HEK293 (cell line): ENCODE measurements at regions not wholly inside any gene's neighbourhood (a gene's known extent, or its start where the extent isn't known, plus 50 kb on each side); places are given as distances from the start of the nearest gene placed in this dataset.

Experiments used
- CTCF ChIA-PET: fragments of 350-600 bp; formaldehyde crosslinking; extraction: SDS; loops from one replicate; lab custom pipeline; 2021; ENCODE audit warnings: antibody characterized with exemption; lab: Yijun Ruan, JAX
- POLR2A ChIA-PET: fragments of 300-600 bp; formaldehyde crosslinking; extraction: SDS; loops from one replicate; lab custom pipeline; 2020; ENCODE audit warnings: antibody characterized with exemption, inconsistent platforms; lab: Yijun Ruan, JAX
- H3K27ac ChIP-seq: fragments of 200-500 bp; sonication (Bioruptor generic); 2 replicates; pipeline ENCODE4 v1.5.1; 2014; ENCODE audit warnings: low read depth, low read length, control low read depth, inconsistent platforms; ENCODE audit errors: extremely low read depth
- H3K36me3 ChIP-seq, 2 experiments: fragments of 200-500 bp in 1 of 2; sonication (Bioruptor generic) in 1 of 2; 1 replicate in 1 of 2; 2 replicates in 1 of 2; pipeline ENCODE4 v1.5.1; 2014 to 2017; ENCODE audit warnings: inconsistent platforms in 2 of 2, low read length in 2 of 2; ENCODE audit not compliant: control insufficient read depth in 2 of 2, insufficient read depth in 1 of 2
- H3K4me1 ChIP-seq: fragments of 200-500 bp; sonication (Bioruptor generic); 2 replicates; pipeline ENCODE4 v1.5.1; 2014; ENCODE audit warnings: mild to moderate bottlenecking, low read length, inconsistent platforms; ENCODE audit not compliant: control insufficient read depth, insufficient read depth
- H3K4me3 ChIP-seq: 2 replicates; pipeline ENCODE4 v1.5.1; 2011; ENCODE audit warnings: low read depth, mild to moderate bottlenecking, control low read depth, low read length, moderate library complexity
- H3K9me3 ChIP-seq: fragments of 200-500 bp; sonication (Bioruptor generic); 2 replicates; pipeline ENCODE4 v1.5.1; 2014; ENCODE audit warnings: low read depth, low read length, inconsistent platforms; ENCODE audit not compliant: control insufficient read depth, insufficient read depth
- INSM2 ChIP-seq: fragments of 450-650 bp; formaldehyde crosslinking; IDR thresholded peaks from 2 replicates; pipeline ENCODE4 v1.5.1; 2016; ENCODE audit warnings: missing biosample characterization, missing genetic modification characterization
- KLF8 ChIP-seq: fragments of 450-650 bp; formaldehyde crosslinking; IDR thresholded peaks from 2 replicates; pipeline ENCODE4 v1.5.1; 2016; ENCODE audit warnings: missing biosample characterization, missing genetic modification characterization
- WT1 ChIP-seq: fragments of 450-650 bp; formaldehyde crosslinking; IDR thresholded peaks from 2 replicates; pipeline ENCODE4 v1.5.1; 2016; ENCODE audit warnings: missing biosample characterization, missing genetic modification characterization
- ZBTB17 ChIP-seq: fragments of 450-650 bp; formaldehyde crosslinking; IDR thresholded peaks from 2 replicates; pipeline ENCODE4 v1.5.1; 2016; ENCODE audit warnings: missing biosample characterization, missing genetic modification characterization
- ZBTB21 ChIP-seq: fragments of 450-650 bp; formaldehyde crosslinking; IDR thresholded peaks from 2 replicates; pipeline ENCODE4 v1.5.1; 2017; ENCODE audit warnings: missing biosample characterization, missing genetic modification characterization
- ZFP41 ChIP-seq: fragments of 450-650 bp; formaldehyde crosslinking; IDR thresholded peaks from 2 replicates; pipeline ENCODE4 v1.5.1; 2016; ENCODE audit warnings: missing biosample characterization, missing genetic modification characterization, borderline replicate concordance
- ZNF112 ChIP-seq: fragments of 450-650 bp; formaldehyde crosslinking; IDR thresholded peaks from 2 replicates; pipeline ENCODE4 v1.5.0; 2017; ENCODE audit warnings: missing biosample characterization, missing genetic modification characterization
- ZNF138 ChIP-seq: fragments of 450-650 bp; formaldehyde crosslinking; IDR thresholded peaks from 2 replicates; pipeline ENCODE4 v1.5.1; 2016; ENCODE audit warnings: missing biosample characterization, missing genetic modification characterization, borderline replicate concordance
- ZNF148 ChIP-seq: fragments of 450-650 bp; formaldehyde crosslinking; IDR thresholded peaks from 2 replicates; pipeline ENCODE4 v1.5.0; 2017; ENCODE audit warnings: missing biosample characterization, missing genetic modification characterization, borderline replicate concordance
- ZNF157 ChIP-seq: fragments of 450-650 bp; formaldehyde crosslinking; IDR thresholded peaks from 2 replicates; pipeline ENCODE4 v1.5.1; 2016; ENCODE audit warnings: missing biosample characterization, missing genetic modification characterization
- ZNF280C ChIP-seq: fragments of 450-650 bp; formaldehyde crosslinking; IDR thresholded peaks from 2 replicates; pipeline ENCODE4 v1.5.1; 2016; ENCODE audit warnings: missing biosample characterization, missing genetic modification characterization
- ZNF404 ChIP-seq: fragments of 450-650 bp; formaldehyde crosslinking; IDR thresholded peaks from 2 replicates; pipeline ENCODE4 v1.5.1; 2017; ENCODE audit warnings: missing biosample characterization, missing genetic modification characterization
- ZNF449 ChIP-seq: fragments of 450-650 bp; formaldehyde crosslinking; IDR thresholded peaks from 2 replicates; pipeline ENCODE4 v1.5.1; 2017; ENCODE audit warnings: missing biosample characterization, mild to moderate bottlenecking, missing genetic modification characterization, moderate library complexity
- ZNF48 ChIP-seq: fragments of 450-650 bp; formaldehyde crosslinking; IDR thresholded peaks from 2 replicates; pipeline ENCODE4 v1.5.1; 2016; ENCODE audit warnings: missing biosample characterization, missing genetic modification characterization
- ZNF501 ChIP-seq: fragments of 450-650 bp; formaldehyde crosslinking; IDR thresholded peaks from 2 replicates; pipeline ENCODE4 v1.5.1; 2016; ENCODE audit warnings: missing biosample characterization, missing genetic modification characterization
- ZNF514 ChIP-seq: fragments of 450-650 bp; formaldehyde crosslinking; IDR thresholded peaks from 2 replicates; pipeline ENCODE4 v1.5.1; 2016; ENCODE audit warnings: missing biosample characterization, missing genetic modification characterization
- ZNF521 ChIP-seq: fragments of 450-650 bp; formaldehyde crosslinking; IDR thresholded peaks from 2 replicates; pipeline ENCODE4 v1.5.1; 2017; ENCODE audit warnings: missing biosample characterization, mild to moderate bottlenecking, missing genetic modification characterization
- ZNF600 ChIP-seq: fragments of 450-650 bp; formaldehyde crosslinking; IDR thresholded peaks from 2 replicates; pipeline ENCODE4 v1.5.1; 2016; ENCODE audit warnings: missing biosample characterization, missing genetic modification characterization
- ZNF654 ChIP-seq: fragments of 450-650 bp; formaldehyde crosslinking; IDR thresholded peaks from 2 replicates; pipeline ENCODE4 v1.5.1; 2016; ENCODE audit warnings: low read depth, missing biosample characterization, missing genetic modification characterization
- ZSCAN16 ChIP-seq: fragments of 450-650 bp; formaldehyde crosslinking; IDR thresholded peaks from 2 replicates; pipeline ENCODE4 v1.5.1; 2016; ENCODE audit warnings: missing biosample characterization, missing genetic modification characterization

GRCh38 chr3:165259541-165260193 lies 63.5 kb upstream of the SLITRK3 start (continued):
- TF ChIP-seq ZNF280C (tag by site-specific recombination) (no peak), ZNF148 (no peak), ZFP41 (tag by site-specific recombination) (no peak), INSM2 (tag by site-specific recombination) (no peak), ZNF404 (tag by site-specific recombination) (no peak), ZSCAN16 (tag by site-specific recombination) (no peak), KLF8 (no peak), ZBTB17 (tag by site-specific recombination) (no peak), ZNF112 (tag by site-specific recombination) (no peak), ZNF514 (tag by site-specific recombination) (no peak), ZBTB21 (no peak)
- TF ChIP-seq, all 188 proteins: peak for 0

- ChIA-PET POLR2A (no interaction called here), CTCF (interaction anchor here (0.9 kb wide), 1 partner anchor 10 kb away, joined by 3 read pairs; no protein-coding TSS in a partner anchor)
- H3K9me3 ChIP-seq: no peaks in the 10 kb centered on the region
- H3K36me3 ChIP-seq: no peaks in the 10 kb centered on the region
- no peaks in the 10 kb centered on the region for H3K4me1 ChIP-seq
- TF ChIP-seq ZNF521 (tag by site-specific recombination) (no peak), ZNF48 (no peak), ZNF501 (tag by site-specific recombination) (no peak), WT1 (tag by site-specific recombination) (no peak), ZNF600 (no peak), ZNF138 (tag by site-specific recombination) (no peak)
- TF ChIP-seq, all 188 proteins: peak for 0
- Histone ChIP-seq H3K27ac (no peak overlapping the region), H3K4me3 (no peak overlapping the region)
These were observed 60.4 kb upstream of the SLITRK3 start for GRCh38 chr3:165256554-165257065.

GRCh38 chr3:165254812-165255211 lies 58.6 kb upstream of the SLITRK3 start:
- H3K9me3 ChIP-seq: no peaks in the 10 kb centered on the region
- no peak overlapping the region for H3K4me3 ChIP-seq
- no peaks in the 10 kb centered on the region for H3K4me1 ChIP-seq
- ChIA-PET POLR2A (no interaction called here), CTCF (interaction anchor here (0.5 to 0.7 kb wide), 4 partner anchors 214 to 1778 kb away, joined by 3 to 4 read pairs (median 4); no protein-coding TSS in a partner anchor)
- TF ChIP-seq ZNF449 (no peak), ZNF654 (tag by site-specific recombination) (peak; percentile 56), ZNF157 (tag by site-specific recombination) (no peak)
- no peak overlapping the region for H3K27ac ChIP-seq
- no peaks in the 10 kb centered on the region for H3K36me3 ChIP-seq
